ENCODE measurements at regions not wholly inside any gene's neighbourhood (a gene's known extent, or its start where the extent isn't known, plus 50 kb on each side); places are given as distances from the start of the nearest gene placed in this dataset.

DNA sequence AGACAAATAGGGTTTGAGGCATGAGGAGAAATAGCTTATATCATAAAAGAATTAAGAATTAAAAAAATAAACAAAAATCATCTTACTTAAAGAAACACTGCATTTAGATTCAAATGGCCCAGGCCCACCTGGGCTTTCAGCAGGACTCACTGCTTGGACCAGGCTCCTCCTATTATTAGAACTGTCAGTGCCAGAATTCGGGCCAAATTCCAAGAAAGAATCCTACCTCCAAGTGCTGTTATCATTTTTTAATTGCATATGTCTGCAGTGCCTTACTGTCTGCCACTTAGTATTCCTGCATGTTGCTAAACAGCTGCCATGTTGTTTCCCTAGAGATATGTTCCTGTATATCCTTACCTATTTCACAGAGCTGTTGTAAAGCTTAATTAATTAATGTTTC is 112.0 kb downstream of the BARHL2 start:
- Histone ChIP-seq H3K36me3 (replicated peaks in 1 of 2; ENCODE audit: control insufficient read depth in 1 of 2, insufficient read depth in 2 of 2, low read length in 2 of 2) (no peaks in the 10 kb centered on the region), H3K79me2 (ENCODE audit: insufficient read depth, low read length) (no peaks in the 10 kb centered on the region), H2AFZ (ENCODE audit: low read length) (no peak overlapping the region), H3K4me1 (ENCODE audit: insufficient read depth, low read length) (no peaks in the 10 kb centered on the region), H3K9ac (ENCODE audit: insufficient read depth, low read depth, low read length) (no peak overlapping the region), H3K27ac (ENCODE audit: extremely low read length, insufficient read depth, low read length) (no peak overlapping the region), H3K27me3 (ENCODE audit: control insufficient read depth in 1 of 2, insufficient read depth in 2 of 2, low read length in 2 of 2) (no peaks in the 10 kb centered on the region), H3K9me3 (ENCODE audit: low read length) (no peaks in the 10 kb centered on the region), H3K4me3 (replicated peaks in 1 of 3; ENCODE audit: insufficient read depth in 1 of 3, low read depth in 2 of 3, low read length in 3 of 3) (no peak overlapping the region), H4K20me1 (ENCODE audit: insufficient read depth, low read length) (no peaks in the 10 kb centered on the region), H3K4me2 (ENCODE audit: low read depth, low read length) (no peak overlapping the region)
- in situ Hi-C loops (cut with HindIII; ENCODE audit: extremely low pct_ligation_motif_present, low pct_unique_long_range_greater_than_20kb) (no loop called here), intact Hi-C loops (cut with micrococcal nuclease; ENCODE audit: unreplicated experiment) (no loop called here)
- POLR2A ChIA-PET = no interaction called here
- ATAC-seq (no peak), DNase-seq (ENCODE audit: low spot score) (no peak), FAIRE-seq (no peak)
- no TSS peak for BruUV-seq (replicated peaks)
- WGBS (ENCODE audit: low lambda C conversion rate) = 0% methylated on average over 1 of the region's 1 CpG
- TF ChIP-seq, protein P1, sequence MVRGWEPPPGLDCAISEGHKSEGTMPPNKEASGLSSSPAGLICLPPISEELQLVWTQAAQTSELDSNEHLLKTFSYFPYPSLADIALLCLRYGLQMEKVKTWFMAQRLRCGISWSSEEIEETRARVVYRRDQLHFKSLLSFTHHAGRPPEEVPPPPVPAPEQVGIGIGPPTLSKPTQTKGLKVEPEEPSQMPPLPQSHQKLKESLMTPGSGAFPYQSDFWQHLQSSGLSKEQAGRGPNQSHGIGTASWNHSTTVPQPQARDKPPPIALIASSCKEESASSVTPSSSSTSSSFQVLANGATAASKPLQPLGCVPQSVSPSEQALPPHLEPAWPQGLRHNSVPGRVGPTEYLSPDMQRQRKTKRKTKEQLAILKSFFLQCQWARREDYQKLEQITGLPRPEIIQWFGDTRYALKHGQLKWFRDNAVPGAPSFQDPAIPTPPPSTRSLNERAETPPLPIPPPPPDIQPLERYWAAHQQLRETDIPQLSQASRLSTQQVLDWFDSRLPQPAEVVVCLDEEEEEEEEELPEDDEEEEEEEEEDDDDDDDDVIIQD (CRISPR knock-in tag; IDR thresholded peaks at IDR 0.05; ENCODE audit: low read depth) = no peak
- TF ChIP-seq ZNF576 (CRISPR knock-in tag; IDR thresholded peaks at IDR 0.05) (no peak), ZBTB21 (CRISPR knock-in tag; IDR thresholded peaks at IDR 0.05) (no peak), FOXK2 (IDR thresholded peaks at IDR 0.05) (no peak), NONO (IDR thresholded peaks at IDR 0.05) (no peak), NONO (CRISPR knock-in tag; conservative IDR thresholded peaks at IDR 0.05) (no peak), CAMTA2 (CRISPR knock-in tag; IDR thresholded peaks at IDR 0.05; ENCODE audit: borderline replicate concordance) (no peak), ZNF33B (CRISPR knock-in tag; IDR thresholded peaks at IDR 0.05) (no peak), BORCS8-MEF2B (CRISPR knock-in tag; IDR thresholded peaks at IDR 0.05) (no peak)
- TF ChIP-seq, protein P2, sequence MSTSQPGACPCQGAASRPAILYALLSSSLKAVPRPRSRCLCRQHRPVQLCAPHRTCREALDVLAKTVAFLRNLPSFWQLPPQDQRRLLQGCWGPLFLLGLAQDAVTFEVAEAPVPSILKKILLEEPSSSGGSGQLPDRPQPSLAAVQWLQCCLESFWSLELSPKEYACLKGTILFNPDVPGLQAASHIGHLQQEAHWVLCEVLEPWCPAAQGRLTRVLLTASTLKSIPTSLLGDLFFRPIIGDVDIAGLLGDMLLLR (CRISPR knock-in tag; IDR thresholded peaks at IDR 0.05) = no peak
- CTCF ChIA-PET (ENCODE audit: low intra/inter-chr PET ratio, low total read pairs) = no interaction called here

All from HepG2 (cell line).